ENCODE measurements at regions not wholly inside any gene's neighbourhood (a gene's known extent, or its start where the extent isn't known, plus 50 kb on each side); places are given as distances from the start of the nearest gene placed in this dataset.
"Not testable (repeated sequence)": the region's sequence is repeated elsewhere in the genome, so short reads cannot be mapped to it uniquely, and the experiment has no call there.

DNA sequence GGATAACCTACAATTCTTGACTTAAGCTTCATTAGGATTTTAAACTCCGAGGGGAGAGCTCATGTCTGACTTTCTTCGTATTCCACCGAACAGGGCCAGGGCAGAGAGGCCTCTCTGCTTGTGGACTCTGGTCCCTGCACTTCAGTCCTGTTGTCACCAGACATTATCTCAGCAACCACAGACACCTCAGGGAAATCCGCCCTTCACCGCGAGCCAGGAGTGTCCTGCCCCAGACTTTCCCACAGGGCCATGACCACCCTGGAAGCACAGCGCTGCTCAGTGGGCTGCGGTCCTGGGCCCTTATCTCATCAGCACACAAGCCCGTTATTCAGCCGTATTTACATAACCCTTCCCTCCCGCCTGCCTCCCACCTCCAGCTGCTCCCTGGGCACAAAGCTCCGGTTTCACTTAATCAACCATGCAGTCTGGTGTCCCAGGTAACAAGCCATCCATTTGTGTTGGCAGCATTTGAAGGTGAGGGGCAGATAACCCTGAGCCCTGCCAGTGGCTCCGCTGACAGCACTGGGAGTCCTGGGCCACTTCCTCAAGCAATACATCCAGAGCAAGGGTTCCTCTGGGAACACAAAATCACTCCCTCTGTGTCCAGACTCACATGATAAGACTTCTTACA, 122.8 kb upstream of the RAB4A start:
- Histone ChIP-seq H3K9me3 (ENCODE audit: severe bottlenecking) (no peaks in the 10 kb centered on the region), H3K36me3 (no peaks in the 10 kb centered on the region), H3K27ac (no peak overlapping the region), H3K27me3 (ENCODE audit: insufficient read depth, low read depth, severe bottlenecking) (no peaks in the 10 kb centered on the region), H3K4me3 (ENCODE audit: low read depth, low read length) (peak overlapping the region; percentile 34)
- peak; percentile 24 for DNase-seq
- TF ChIP-seq, protein P1, sequence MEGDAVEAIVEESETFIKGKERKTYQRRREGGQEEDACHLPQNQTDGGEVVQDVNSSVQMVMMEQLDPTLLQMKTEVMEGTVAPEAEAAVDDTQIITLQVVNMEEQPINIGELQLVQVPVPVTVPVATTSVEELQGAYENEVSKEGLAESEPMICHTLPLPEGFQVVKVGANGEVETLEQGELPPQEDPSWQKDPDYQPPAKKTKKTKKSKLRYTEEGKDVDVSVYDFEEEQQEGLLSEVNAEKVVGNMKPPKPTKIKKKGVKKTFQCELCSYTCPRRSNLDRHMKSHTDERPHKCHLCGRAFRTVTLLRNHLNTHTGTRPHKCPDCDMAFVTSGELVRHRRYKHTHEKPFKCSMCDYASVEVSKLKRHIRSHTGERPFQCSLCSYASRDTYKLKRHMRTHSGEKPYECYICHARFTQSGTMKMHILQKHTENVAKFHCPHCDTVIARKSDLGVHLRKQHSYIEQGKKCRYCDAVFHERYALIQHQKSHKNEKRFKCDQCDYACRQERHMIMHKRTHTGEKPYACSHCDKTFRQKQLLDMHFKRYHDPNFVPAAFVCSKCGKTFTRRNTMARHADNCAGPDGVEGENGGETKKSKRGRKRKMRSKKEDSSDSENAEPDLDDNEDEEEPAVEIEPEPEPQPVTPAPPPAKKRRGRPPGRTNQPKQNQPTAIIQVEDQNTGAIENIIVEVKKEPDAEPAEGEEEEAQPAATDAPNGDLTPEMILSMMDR (IDR thresholded peaks at IDR 0.05; ENCODE audit: low read depth, low read length): no peak

DNA sequence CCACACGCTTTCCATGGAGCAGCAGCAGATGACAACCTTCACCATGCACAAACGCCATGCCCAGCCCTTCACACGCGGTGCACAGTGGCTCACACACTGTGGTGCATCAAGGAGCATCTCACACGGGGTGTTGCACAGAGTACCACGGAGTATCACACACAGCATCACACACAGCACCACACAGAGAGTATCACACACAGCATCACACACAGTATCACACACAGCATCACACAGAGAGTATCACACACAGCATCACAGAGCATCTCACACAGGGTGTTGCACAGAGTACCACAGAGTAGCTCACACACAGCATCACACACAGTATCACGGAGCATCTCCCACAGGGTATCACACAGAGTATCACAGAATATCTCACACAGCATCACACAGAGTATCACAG, 122.2 kb upstream of the RAB4A start:
- no peaks in the 10 kb centered on the region for H3K9me3 ChIP-seq (ENCODE audit: severe bottlenecking)
- H3K36me3 ChIP-seq: no peaks in the 10 kb centered on the region
- no peak for DNase-seq
- no peak overlapping the region for H3K4me3 ChIP-seq (ENCODE audit: low read depth, low read length)
- no peaks in the 10 kb centered on the region for H3K27me3 ChIP-seq (ENCODE audit: insufficient read depth, low read depth, severe bottlenecking)
- TF ChIP-seq, protein P1 (IDR thresholded peaks at IDR 0.05; ENCODE audit: low read depth, low read length): no peak
- no peak overlapping the region for H3K27ac ChIP-seq

DNA sequence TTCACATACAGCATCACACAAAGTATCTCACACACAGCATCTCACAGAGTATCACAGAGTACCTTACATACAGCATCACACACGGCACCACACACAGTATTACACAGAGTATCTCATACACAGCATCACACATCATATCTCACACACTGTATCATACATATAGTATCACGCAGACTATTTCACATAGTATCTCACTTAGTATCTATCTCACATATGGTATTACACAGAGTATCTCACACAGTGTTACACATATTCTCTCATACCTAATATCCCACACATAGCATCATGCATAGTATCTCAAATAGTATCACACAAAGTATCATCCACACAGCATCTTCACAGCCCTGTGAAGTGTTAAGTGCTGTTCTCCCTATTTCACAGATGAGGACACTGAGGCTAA, 121.5 kb upstream of the RAB4A start:
- no peak for DNase-seq
- Histone ChIP-seq H3K9me3 (ENCODE audit: severe bottlenecking) (no peaks in the 10 kb centered on the region), H3K27me3 (ENCODE audit: insufficient read depth, low read depth, severe bottlenecking) (no peaks in the 10 kb centered on the region), H3K36me3 (no peaks in the 10 kb centered on the region), H3K4me3 (ENCODE audit: low read depth, low read length) (no peak overlapping the region), H3K27ac (no peak overlapping the region)
- TF ChIP-seq, protein P1 (IDR thresholded peaks at IDR 0.05; ENCODE audit: low read depth, low read length): no peak

DNA sequence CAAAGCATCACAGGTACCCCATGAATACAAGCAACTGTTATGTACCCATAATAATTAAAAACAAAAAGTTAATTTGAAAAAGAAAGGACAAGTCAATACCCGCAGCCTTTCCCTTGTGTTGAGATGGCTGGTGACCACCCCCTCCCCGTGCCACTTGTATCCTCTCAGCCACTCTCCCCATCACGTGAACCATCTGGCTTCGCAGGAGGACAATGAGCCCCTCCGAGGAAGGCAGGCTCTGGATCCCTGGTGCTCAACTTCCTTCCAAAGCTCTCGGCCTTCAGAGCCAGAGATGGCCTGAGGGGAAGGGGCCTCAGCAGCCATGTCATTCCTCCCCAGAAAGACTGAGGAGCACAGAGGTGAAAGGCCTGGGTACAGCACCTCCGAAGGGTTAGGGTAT, 120.4 kb upstream of the RAB4A start:
- H3K9me3 ChIP-seq (ENCODE audit: severe bottlenecking): no peaks in the 10 kb centered on the region
- no peaks in the 10 kb centered on the region for H3K27me3 ChIP-seq (ENCODE audit: insufficient read depth, low read depth, severe bottlenecking)
- no peak overlapping the region for H3K4me3 ChIP-seq (ENCODE audit: low read depth, low read length)
- no peaks in the 10 kb centered on the region for H3K36me3 ChIP-seq
- H3K27ac ChIP-seq: no peak overlapping the region
- no peak for DNase-seq
- TF ChIP-seq, protein P1 (IDR thresholded peaks at IDR 0.05; ENCODE audit: low read depth, low read length): no peak

DNA sequence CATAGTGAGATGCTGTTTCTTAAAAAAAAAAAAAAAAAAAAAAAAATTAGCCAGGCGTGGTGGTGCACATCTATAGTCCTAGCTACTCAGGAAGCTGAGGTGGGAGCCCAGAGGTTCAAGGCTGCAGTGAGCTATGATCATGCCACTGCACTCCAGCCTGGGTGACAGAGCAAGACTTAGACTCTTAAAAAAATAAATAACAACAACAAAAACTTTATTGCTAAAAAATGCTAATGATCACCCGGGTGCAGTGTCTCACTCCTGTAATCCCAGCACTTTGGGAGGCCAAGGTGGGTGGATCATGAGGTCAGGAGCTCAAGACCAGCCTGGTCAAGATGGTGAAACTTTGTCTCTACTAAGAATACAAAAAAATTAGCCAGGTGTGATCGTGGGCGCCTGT, 119.5 kb upstream of the RAB4A start:
- not testable (repeated sequence) for DNase-seq; H3K36me3 ChIP-seq; H3K9me3 ChIP-seq (ENCODE audit: severe bottlenecking); H3K27me3 ChIP-seq (ENCODE audit: insufficient read depth, low read depth, severe bottlenecking); H3K27ac ChIP-seq; H3K4me3 ChIP-seq (ENCODE audit: low read depth, low read length)

DNA sequence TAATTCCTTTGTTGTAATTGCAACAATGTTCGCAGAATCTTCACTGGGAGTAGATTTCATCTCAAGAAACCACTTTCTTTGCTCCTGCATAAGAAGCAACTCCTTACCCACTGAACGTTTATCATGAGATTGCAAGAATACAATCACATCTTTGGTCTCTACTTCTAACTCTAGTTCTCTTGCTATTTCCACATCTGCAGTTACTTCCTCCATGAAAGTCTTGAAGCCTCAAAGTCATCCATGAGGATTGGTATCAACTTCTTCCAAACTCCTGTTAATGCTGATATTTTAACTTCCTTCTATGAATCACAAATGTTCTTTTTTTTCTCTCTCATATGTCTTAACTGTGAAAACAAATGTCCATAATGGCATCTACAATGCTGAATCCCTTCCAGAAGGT, 118.6 kb upstream of the RAB4A start:
- Histone ChIP-seq H3K36me3 (no peaks in the 10 kb centered on the region), H3K4me3 (ENCODE audit: low read depth, low read length) (no peak overlapping the region), H3K27ac (no peak overlapping the region), H3K27me3 (ENCODE audit: insufficient read depth, low read depth, severe bottlenecking) (no peaks in the 10 kb centered on the region), H3K9me3 (ENCODE audit: severe bottlenecking) (no peaks in the 10 kb centered on the region)
- TF ChIP-seq, protein P1 (IDR thresholded peaks at IDR 0.05; ENCODE audit: low read depth, low read length): no peak
- no peak for DNase-seq
